ENCODE measurements at regions not wholly inside any gene's neighbourhood (a gene's known extent, or its start where the extent isn't known, plus 50 kb on each side); places are given as distances from the start of the nearest gene placed in this dataset.

GRCh38 chr6:90439586-90439985 lies 142.9 kb upstream of the BACH2 start:
- Histone ChIP-seq H3K36me3 (ENCODE audit: control insufficient read depth, insufficient read depth, low read length) (no peaks in the 10 kb centered on the region), H3K4me1 (ENCODE audit: control insufficient read depth, insufficient read depth, low read length) (no peaks in the 10 kb centered on the region), H3K27me3 (ENCODE audit: control insufficient read depth, insufficient read depth, low read length) (no peaks in the 10 kb centered on the region), H3K4me3 (ENCODE audit: low read depth, low read length) (no peak overlapping the region), H3K9me3 (ENCODE audit: control insufficient read depth, insufficient read depth, low read length) (no peaks in the 10 kb centered on the region), H3K27ac (ENCODE audit: low read depth, low read length) (no peak overlapping the region)
- WGBS (ENCODE audit: insufficient coverage), result 95% methylated on average over 2 of the region's 2 CpGs
- DNase-seq (ENCODE audit: low read depth in 4 of 6, low spot score in 6 of 6), result no peak

GRCh38 chr6:90436403-90436802 lies 139.8 kb upstream of the BACH2 start:
- Histone ChIP-seq H3K9me3 (ENCODE audit: control insufficient read depth, insufficient read depth, low read length) (peaks cover 4% of the 10 kb centered on the region), H3K36me3 (ENCODE audit: control insufficient read depth, insufficient read depth, low read length) (no peaks in the 10 kb centered on the region), H3K4me1 (ENCODE audit: control insufficient read depth, insufficient read depth, low read length) (no peaks in the 10 kb centered on the region), H3K27ac (ENCODE audit: low read depth, low read length) (no peak overlapping the region), H3K4me3 (ENCODE audit: low read depth, low read length) (no peak overlapping the region), H3K27me3 (ENCODE audit: control insufficient read depth, insufficient read depth, low read length) (no peaks in the 10 kb centered on the region)
- no CpG with 5 or more reads among the region's 1 CpG for WGBS (ENCODE audit: insufficient coverage)
- DNase-seq (ENCODE audit: low read depth in 4 of 6, low spot score in 6 of 6), result no peak

- DNase-seq (ENCODE audit: low read depth in 4 of 6, low spot score in 6 of 6), result no peak
- H3K27ac ChIP-seq (ENCODE audit: low read depth, low read length), result no peak overlapping the region
- H3K36me3 ChIP-seq (ENCODE audit: control insufficient read depth, insufficient read depth, low read length), result no peaks in the 10 kb centered on the region
- no peak overlapping the region for H3K4me3 ChIP-seq (ENCODE audit: low read depth, low read length)
- H3K27me3 ChIP-seq (ENCODE audit: control insufficient read depth, insufficient read depth, low read length), result no peaks in the 10 kb centered on the region
- H3K9me3 ChIP-seq (ENCODE audit: control insufficient read depth, insufficient read depth, low read length), result peaks cover 4% of the 10 kb centered on the region
- 17% methylated on average over 2 of the region's 3 CpGs for WGBS (ENCODE audit: insufficient coverage)
- H3K4me1 ChIP-seq (ENCODE audit: control insufficient read depth, insufficient read depth, low read length), result no peaks in the 10 kb centered on the region
Measured at GRCh38 chr6:90435207-90435899, 138.7 kb upstream of the BACH2 start.

GRCh38 chr6:90434094-90434493 lies 137.5 kb upstream of the BACH2 start:
- H3K4me3 ChIP-seq (ENCODE audit: low read depth, low read length), result no peak overlapping the region
- H3K27ac ChIP-seq (ENCODE audit: low read depth, low read length), result no peak overlapping the region
- H3K36me3 ChIP-seq (ENCODE audit: control insufficient read depth, insufficient read depth, low read length), result no peaks in the 10 kb centered on the region
- no peaks in the 10 kb centered on the region for H3K4me1 ChIP-seq (ENCODE audit: control insufficient read depth, insufficient read depth, low read length)
- DNase-seq (ENCODE audit: low read depth in 4 of 6, low spot score in 6 of 6), result no peak
- H3K9me3 ChIP-seq (ENCODE audit: control insufficient read depth, insufficient read depth, low read length), result peaks cover 6% of the 10 kb centered on the region
- 100% methylated on average over 1 of the region's 1 CpG for WGBS (ENCODE audit: insufficient coverage)
- H3K27me3 ChIP-seq (ENCODE audit: control insufficient read depth, insufficient read depth, low read length), result no peaks in the 10 kb centered on the region

- peaks cover 6% of the 10 kb centered on the region for H3K9me3 ChIP-seq (ENCODE audit: control insufficient read depth, insufficient read depth, low read length)
- DNase-seq (ENCODE audit: low read depth in 4 of 6, low spot score in 6 of 6), result no peak
- H3K4me3 ChIP-seq (ENCODE audit: low read depth, low read length), result no peak overlapping the region
- no peak overlapping the region for H3K27ac ChIP-seq (ENCODE audit: low read depth, low read length)
- no peaks in the 10 kb centered on the region for H3K27me3 ChIP-seq (ENCODE audit: control insufficient read depth, insufficient read depth, low read length)
- H3K36me3 ChIP-seq (ENCODE audit: control insufficient read depth, insufficient read depth, low read length), result no peaks in the 10 kb centered on the region
- no peaks in the 10 kb centered on the region for H3K4me1 ChIP-seq (ENCODE audit: control insufficient read depth, insufficient read depth, low read length)
Measured at GRCh38 chr6:90432937-90433336, 136.3 kb upstream of the BACH2 start.

GRCh38 chr6:90432041-90432775 lies 135.6 kb upstream of the BACH2 start:
- H3K27ac ChIP-seq (ENCODE audit: low read depth, low read length), result no peak overlapping the region
- H3K27me3 ChIP-seq (ENCODE audit: control insufficient read depth, insufficient read depth, low read length), result no peaks in the 10 kb centered on the region
- no peak for DNase-seq (ENCODE audit: low read depth in 4 of 6, low spot score in 6 of 6)
- no CpG with 5 or more reads among the region's 3 CpGs for WGBS (ENCODE audit: insufficient coverage)
- no peak overlapping the region for H3K4me3 ChIP-seq (ENCODE audit: low read depth, low read length)
- no peaks in the 10 kb centered on the region for H3K4me1 ChIP-seq (ENCODE audit: control insufficient read depth, insufficient read depth, low read length)
- peaks cover 6% of the 10 kb centered on the region for H3K9me3 ChIP-seq (ENCODE audit: control insufficient read depth, insufficient read depth, low read length)
- no peaks in the 10 kb centered on the region for H3K36me3 ChIP-seq (ENCODE audit: control insufficient read depth, insufficient read depth, low read length)

- H3K4me3 ChIP-seq (ENCODE audit: low read depth, low read length), result no peak overlapping the region
- no peaks in the 10 kb centered on the region for H3K36me3 ChIP-seq (ENCODE audit: control insufficient read depth, insufficient read depth, low read length)
- no peak overlapping the region for H3K27ac ChIP-seq (ENCODE audit: low read depth, low read length)
- no peaks in the 10 kb centered on the region for H3K27me3 ChIP-seq (ENCODE audit: control insufficient read depth, insufficient read depth, low read length)
- H3K9me3 ChIP-seq (ENCODE audit: control insufficient read depth, insufficient read depth, low read length), result peaks cover 6% of the 10 kb centered on the region
- no peak for DNase-seq (ENCODE audit: low read depth in 4 of 6, low spot score in 6 of 6)
- H3K4me1 ChIP-seq (ENCODE audit: control insufficient read depth, insufficient read depth, low read length), result no peaks in the 10 kb centered on the region
Measured at GRCh38 chr6:90431576-90431975, 134.9 kb upstream of the BACH2 start.

GRCh38 chr6:90429713-90430112 lies 133.1 kb upstream of the BACH2 start:
- peaks cover 6% of the 10 kb centered on the region for H3K9me3 ChIP-seq (ENCODE audit: control insufficient read depth, insufficient read depth, low read length)
- H3K4me1 ChIP-seq (ENCODE audit: control insufficient read depth, insufficient read depth, low read length), result no peaks in the 10 kb centered on the region
- no peaks in the 10 kb centered on the region for H3K27me3 ChIP-seq (ENCODE audit: control insufficient read depth, insufficient read depth, low read length)
- DNase-seq (ENCODE audit: low read depth in 4 of 6, low spot score in 6 of 6), result no peak
- H3K36me3 ChIP-seq (ENCODE audit: control insufficient read depth, insufficient read depth, low read length), result no peaks in the 10 kb centered on the region
- no peak overlapping the region for H3K4me3 ChIP-seq (ENCODE audit: low read depth, low read length)
- H3K27ac ChIP-seq (ENCODE audit: low read depth, low read length), result no peak overlapping the region

- WGBS (ENCODE audit: insufficient coverage), result 100% methylated on average over 1 of the region's 1 CpG
- Histone ChIP-seq H3K9me3 (ENCODE audit: control insufficient read depth, insufficient read depth, low read length) (peaks cover 3% of the 10 kb centered on the region), H3K4me3 (ENCODE audit: low read depth, low read length) (no peak overlapping the region), H3K36me3 (ENCODE audit: control insufficient read depth, insufficient read depth, low read length) (no peaks in the 10 kb centered on the region), H3K27me3 (ENCODE audit: control insufficient read depth, insufficient read depth, low read length) (no peaks in the 10 kb centered on the region), H3K4me1 (ENCODE audit: control insufficient read depth, insufficient read depth, low read length) (no peaks in the 10 kb centered on the region), H3K27ac (ENCODE audit: low read depth, low read length) (no peak overlapping the region)
- peak in 1 of 6 donors; percentile 73 for DNase-seq (ENCODE audit: low read depth in 4 of 6, low spot score in 6 of 6)
Measured at GRCh38 chr6:90428514-90428913, 131.9 kb upstream of the BACH2 start.

GRCh38 chr6:90425161-90425641 lies 128.6 kb upstream of the BACH2 start:
- no peaks in the 10 kb centered on the region for H3K4me1 ChIP-seq (ENCODE audit: control insufficient read depth, insufficient read depth, low read length)
- H3K9me3 ChIP-seq (ENCODE audit: control insufficient read depth, insufficient read depth, low read length), result peaks cover 3% of the 10 kb centered on the region
- WGBS (ENCODE audit: insufficient coverage), result 90% methylated on average over 2 of the region's 5 CpGs
- no peak for DNase-seq (ENCODE audit: low read depth in 4 of 6, low spot score in 6 of 6)
- H3K36me3 ChIP-seq (ENCODE audit: control insufficient read depth, insufficient read depth, low read length), result no peaks in the 10 kb centered on the region
- no peaks in the 10 kb centered on the region for H3K27me3 ChIP-seq (ENCODE audit: control insufficient read depth, insufficient read depth, low read length)
- H3K27ac ChIP-seq (ENCODE audit: low read depth, low read length), result no peak overlapping the region
- H3K4me3 ChIP-seq (ENCODE audit: low read depth, low read length), result no peak overlapping the region

Measured in spinal cord (tissue), 9 donors.